ENCODE measurements at regions not wholly inside any gene's neighbourhood (a gene's known extent, or its start where the extent isn't known, plus 50 kb on each side); places are given as distances from the start of the nearest gene placed in this dataset.

- TF ChIP-seq CREB1 (IDR thresholded peaks at IDR 0.05; ENCODE audit: low read depth) (no peak), CEBPB (IDR thresholded peaks at IDR 0.05) (no peak), TEAD4 (IDR thresholded peaks at IDR 0.05) (no peak), TAF1 (IDR thresholded peaks at IDR 0.05; ENCODE audit: low read depth) (no peak), EGR1 (IDR thresholded peaks at IDR 0.05) (no peak), EP300 (IDR thresholded peaks at IDR 0.05; ENCODE audit: borderline replicate concordance) (no peak), RAD21 (IDR thresholded peaks at IDR 0.05; ENCODE audit: low read depth) (no peak), MAX (IDR thresholded peaks at IDR 0.05) (no peak), USF1 (IDR thresholded peaks at IDR 0.05) (no peak), ZBTB7A (IDR thresholded peaks at IDR 0.05; ENCODE audit: low read depth) (no peak), FOXM1 (IDR thresholded peaks at IDR 0.05; ENCODE audit: borderline replicate concordance, low read depth) (no peak), YY1 (IDR thresholded peaks at IDR 0.05; ENCODE audit: low read depth) (no peak), TCF12 (IDR thresholded peaks at IDR 0.05; ENCODE audit: low read depth) (no peak), NFIC (IDR thresholded peaks at IDR 0.05) (no peak)
- TF ChIP-seq, protein P1, sequence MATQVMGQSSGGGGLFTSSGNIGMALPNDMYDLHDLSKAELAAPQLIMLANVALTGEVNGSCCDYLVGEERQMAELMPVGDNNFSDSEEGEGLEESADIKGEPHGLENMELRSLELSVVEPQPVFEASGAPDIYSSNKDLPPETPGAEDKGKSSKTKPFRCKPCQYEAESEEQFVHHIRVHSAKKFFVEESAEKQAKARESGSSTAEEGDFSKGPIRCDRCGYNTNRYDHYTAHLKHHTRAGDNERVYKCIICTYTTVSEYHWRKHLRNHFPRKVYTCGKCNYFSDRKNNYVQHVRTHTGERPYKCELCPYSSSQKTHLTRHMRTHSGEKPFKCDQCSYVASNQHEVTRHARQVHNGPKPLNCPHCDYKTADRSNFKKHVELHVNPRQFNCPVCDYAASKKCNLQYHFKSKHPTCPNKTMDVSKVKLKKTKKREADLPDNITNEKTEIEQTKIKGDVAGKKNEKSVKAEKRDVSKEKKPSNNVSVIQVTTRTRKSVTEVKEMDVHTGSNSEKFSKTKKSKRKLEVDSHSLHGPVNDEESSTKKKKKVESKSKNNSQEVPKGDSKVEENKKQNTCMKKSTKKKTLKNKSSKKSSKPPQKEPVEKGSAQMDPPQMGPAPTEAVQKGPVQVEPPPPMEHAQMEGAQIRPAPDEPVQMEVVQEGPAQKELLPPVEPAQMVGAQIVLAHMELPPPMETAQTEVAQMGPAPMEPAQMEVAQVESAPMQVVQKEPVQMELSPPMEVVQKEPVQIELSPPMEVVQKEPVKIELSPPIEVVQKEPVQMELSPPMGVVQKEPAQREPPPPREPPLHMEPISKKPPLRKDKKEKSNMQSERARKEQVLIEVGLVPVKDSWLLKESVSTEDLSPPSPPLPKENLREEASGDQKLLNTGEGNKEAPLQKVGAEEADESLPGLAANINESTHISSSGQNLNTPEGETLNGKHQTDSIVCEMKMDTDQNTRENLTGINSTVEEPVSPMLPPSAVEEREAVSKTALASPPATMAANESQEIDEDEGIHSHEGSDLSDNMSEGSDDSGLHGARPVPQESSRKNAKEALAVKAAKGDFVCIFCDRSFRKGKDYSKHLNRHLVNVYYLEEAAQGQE (IDR thresholded peaks at IDR 0.05; ENCODE audit: low read depth), result no peak
Measured at GRCh38 chr10:8752146-8752843, 697.8 kb downstream of the GATA3 start.

GRCh38 chr10:8758029-8758428 lies 703.5 kb downstream of the GATA3 start:
- no peak for TF ChIP-seq EP300 (IDR thresholded peaks at IDR 0.05; ENCODE audit: borderline replicate concordance)
- no peak for TF ChIP-seq YY1 (IDR thresholded peaks at IDR 0.05; ENCODE audit: low read depth)
- TF ChIP-seq TAF1 (IDR thresholded peaks at IDR 0.05; ENCODE audit: low read depth), result no peak
- no peak for TF ChIP-seq CREB1 (IDR thresholded peaks at IDR 0.05; ENCODE audit: low read depth)
- no peak for TF ChIP-seq RAD21 (IDR thresholded peaks at IDR 0.05; ENCODE audit: low read depth)
- TF ChIP-seq, protein P1 (IDR thresholded peaks at IDR 0.05; ENCODE audit: low read depth), result no peak
- TF ChIP-seq MAX (IDR thresholded peaks at IDR 0.05), result no peak
- no peak for TF ChIP-seq CEBPB (IDR thresholded peaks at IDR 0.05)
- TF ChIP-seq FOXM1 (IDR thresholded peaks at IDR 0.05; ENCODE audit: borderline replicate concordance, low read depth), result no peak
- TF ChIP-seq TEAD4 (IDR thresholded peaks at IDR 0.05), result no peak
- TF ChIP-seq NFIC (IDR thresholded peaks at IDR 0.05), result no peak
- TF ChIP-seq USF1 (IDR thresholded peaks at IDR 0.05), result no peak

DNA sequence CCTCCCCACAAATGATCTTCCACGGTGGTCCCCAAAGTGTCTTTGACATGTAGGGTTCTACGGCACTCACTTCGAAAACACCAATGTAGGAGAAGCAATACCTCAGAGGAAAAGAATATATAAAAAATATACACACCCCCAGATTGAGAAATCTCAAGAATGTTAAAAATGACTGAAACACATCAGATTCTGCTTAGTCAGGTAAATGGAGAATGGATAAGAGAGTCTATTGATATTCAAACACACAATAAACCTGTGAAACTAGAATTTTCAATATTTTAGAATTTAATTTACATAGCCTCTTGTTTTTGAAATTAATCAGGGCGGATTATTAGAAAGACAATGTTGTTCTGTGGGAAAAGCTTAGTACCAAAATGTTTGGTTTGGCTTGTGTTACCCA lies 712.4 kb downstream of the GATA3 start:
- TF ChIP-seq CREB1 (IDR thresholded peaks at IDR 0.05; ENCODE audit: low read depth) (no peak), TCF12 (IDR thresholded peaks at IDR 0.05; ENCODE audit: low read depth) (no peak), ZBTB7A (IDR thresholded peaks at IDR 0.05; ENCODE audit: low read depth) (no peak), USF1 (IDR thresholded peaks at IDR 0.05) (no peak), RAD21 (IDR thresholded peaks at IDR 0.05; ENCODE audit: low read depth) (no peak), TEAD4 (IDR thresholded peaks at IDR 0.05) (no peak), YY1 (IDR thresholded peaks at IDR 0.05; ENCODE audit: low read depth) (no peak), CEBPB (IDR thresholded peaks at IDR 0.05) (no peak), MAX (IDR thresholded peaks at IDR 0.05) (no peak), EGR1 (IDR thresholded peaks at IDR 0.05) (no peak), NFIC (IDR thresholded peaks at IDR 0.05) (no peak), TAF1 (IDR thresholded peaks at IDR 0.05; ENCODE audit: low read depth) (no peak), FOXM1 (IDR thresholded peaks at IDR 0.05; ENCODE audit: borderline replicate concordance, low read depth) (no peak), EP300 (IDR thresholded peaks at IDR 0.05; ENCODE audit: borderline replicate concordance) (no peak)
- TF ChIP-seq, protein P1 (IDR thresholded peaks at IDR 0.05; ENCODE audit: low read depth), result no peak
